NCI-H748 (cell line): ENCODE measurements at regions not wholly inside any gene's neighbourhood (a gene's known extent, or its start where the extent isn't known, plus 50 kb on each side); places are given as distances from the start of the nearest gene placed in this dataset.
"Not testable (repeated sequence)": the region's sequence is repeated elsewhere in the genome, so short reads cannot be mapped to it uniquely, and the experiment has no call there.

Experiments
- DNase-seq: peaks from one replicate; lab custom pipeline; 2025; ENCODE audit not compliant: unreplicated experiment; lab: John Stamatoyannopoulos, UW

DNA sequence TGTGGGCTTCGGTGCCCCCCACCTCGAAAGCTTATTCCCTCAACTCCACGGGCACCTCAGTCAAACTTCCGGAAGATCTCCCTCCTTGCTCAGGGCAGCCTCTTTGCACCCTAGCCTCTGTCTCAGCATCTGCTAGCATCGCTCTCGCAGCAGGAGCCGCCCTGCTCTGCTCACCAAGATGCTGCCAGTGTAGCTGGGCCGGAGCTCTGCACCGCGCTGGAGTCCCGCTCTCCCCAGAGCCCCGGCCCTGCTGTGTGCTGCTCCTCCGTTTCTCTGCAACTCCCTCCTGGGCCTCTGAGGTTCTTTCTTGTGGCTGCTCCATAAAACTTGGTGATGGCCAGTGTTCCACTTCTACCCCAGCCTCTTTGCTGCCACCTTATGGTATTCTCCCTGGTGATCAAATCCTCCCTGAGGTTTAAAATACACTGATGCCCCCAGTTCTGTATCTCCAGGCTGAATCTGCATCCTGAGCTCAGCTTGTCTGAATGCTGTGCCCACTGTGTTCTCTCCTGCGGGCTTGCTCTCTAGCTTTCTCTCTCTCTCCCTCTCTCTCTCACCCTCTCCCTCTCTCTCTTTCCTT is 198.0 kb downstream of the UQCRFS1 start:
- no peak for DNase-seq

DNA sequence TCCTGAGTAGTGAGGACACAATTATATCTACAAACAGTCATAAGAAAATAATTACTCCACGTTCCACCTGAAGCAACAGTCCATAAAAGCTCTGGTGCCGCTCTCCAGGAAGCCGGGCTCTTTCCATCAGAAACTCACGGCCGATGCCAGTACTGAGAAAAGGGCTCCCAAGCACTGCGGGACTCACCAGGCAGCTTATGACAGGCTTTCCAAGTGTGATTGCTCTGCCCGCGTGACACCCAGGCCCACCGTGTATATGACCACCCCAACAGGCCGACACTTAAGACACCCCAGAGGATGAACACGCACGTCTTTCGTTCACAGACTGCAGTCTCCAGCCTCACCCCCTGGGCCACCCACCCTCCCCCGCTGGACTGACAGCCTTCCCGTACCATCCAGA is 199.0 kb downstream of the UQCRFS1 start:
- no peak for DNase-seq

- DNase-seq, result no peak
Observed at GRCh38 chr19:29013325-29013724, 199.6 kb downstream of the UQCRFS1 start.

GRCh38 chr19:29012457-29012856 is 200.5 kb downstream of the UQCRFS1 start:
- DNase-seq, result no peak

DNA sequence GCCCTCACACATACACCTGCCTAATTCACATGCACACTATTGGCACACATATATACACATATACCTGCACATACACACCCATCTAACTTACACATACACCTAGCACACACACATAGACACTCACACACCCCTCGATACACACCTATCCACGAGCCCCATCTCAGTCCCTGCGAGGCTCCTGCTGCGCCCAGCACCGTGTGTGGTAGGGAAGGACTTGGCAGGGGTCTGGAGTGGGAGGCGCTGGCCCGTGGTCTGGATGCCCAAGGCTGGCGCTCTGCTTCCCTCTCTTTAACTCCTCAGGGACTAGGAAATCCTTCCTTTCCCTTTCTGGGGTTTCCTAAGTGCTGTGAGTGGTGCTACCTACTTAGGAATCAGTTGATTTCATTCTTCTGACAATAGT is 202.7 kb downstream of the UQCRFS1 start:
- no peak for DNase-seq

DNA sequence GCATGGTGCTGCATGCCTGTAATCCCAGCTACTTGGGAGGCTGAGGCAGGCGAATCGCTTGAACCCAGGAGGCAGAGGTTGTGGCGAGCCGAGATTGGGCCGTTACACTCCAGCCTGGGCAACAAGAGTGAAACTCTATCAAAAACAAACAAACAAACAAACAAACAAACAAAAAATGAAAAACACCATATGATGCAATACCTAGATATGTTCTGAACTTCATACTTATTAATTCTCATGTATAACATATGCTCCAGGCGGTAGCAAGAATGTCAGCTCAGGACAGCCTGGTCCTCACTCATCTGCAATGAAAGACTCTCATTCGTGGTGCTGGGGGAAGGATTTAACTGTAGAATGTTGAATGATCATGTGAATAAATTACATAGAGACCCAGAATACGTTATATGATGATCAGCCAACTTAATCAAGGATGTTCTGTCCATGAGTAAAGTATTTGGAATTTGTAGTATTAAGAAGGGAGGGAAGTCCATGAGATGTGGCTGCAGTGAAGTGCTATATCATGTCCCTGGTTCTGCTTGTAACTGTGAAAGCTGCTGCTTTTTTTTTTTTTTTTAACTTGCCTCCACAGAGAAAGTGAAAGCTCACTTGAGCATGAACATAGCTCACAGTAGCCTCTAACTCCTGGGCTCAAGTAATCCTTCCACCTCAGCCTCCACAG is 206.8 kb downstream of the UQCRFS1 start:
- DNase-seq, result no peak

DNA sequence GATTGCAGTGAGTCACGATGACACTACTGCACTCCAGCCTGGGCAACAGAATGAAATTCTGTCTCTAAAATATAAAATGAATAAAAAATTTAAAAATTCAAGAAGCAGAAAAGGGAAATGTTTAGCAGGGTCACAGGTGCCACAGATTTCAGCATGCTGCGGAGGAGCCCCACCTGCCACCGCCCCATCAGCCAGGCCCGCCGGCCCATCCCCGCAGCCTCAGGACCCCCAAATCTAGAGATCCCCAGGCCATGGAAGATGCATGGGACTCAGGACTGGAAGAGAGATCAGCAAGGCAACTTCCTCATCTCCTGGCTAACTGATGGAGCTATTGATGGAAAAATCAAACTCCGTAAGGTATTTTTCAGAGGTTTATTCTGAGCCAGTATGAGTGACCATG is 208.2 kb downstream of the UQCRFS1 start:
- DNase-seq, result no peak

DNA sequence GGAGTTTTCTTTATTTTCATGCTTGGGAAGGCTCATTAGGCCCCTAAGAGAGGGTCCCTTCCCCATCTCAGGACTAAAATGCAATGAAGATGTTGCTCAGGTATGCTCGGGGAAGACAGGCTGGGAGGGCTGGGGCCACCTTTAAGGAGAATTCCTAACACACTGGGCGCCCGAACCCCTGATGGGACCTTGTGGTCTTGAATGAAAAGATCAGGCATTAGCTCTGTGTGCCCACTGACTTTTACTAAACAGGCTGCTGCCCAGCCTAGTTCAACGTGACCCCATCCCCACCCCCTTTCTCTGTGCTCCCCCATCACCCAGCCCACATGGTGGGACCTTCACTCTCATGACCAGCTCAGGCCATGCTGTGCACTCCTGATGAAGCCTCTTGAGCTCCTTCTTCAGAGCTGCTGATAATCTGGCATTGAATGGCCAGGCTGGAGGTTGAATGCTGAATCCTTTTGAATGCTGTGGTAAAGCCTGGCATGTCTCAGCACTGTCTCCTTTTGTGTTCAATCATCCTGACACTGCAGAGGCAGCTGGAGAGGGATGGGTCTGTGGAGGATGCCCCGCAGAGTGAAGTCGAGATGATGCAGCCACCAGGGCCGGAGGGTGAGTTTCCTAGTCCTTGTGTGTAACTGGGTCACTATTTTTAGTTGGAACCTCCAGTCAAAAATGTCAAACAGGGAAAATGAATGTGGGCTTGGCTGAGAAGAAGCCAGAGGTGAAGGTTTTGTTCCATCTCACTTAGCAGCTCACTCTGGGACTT is 209.1 kb downstream of the UQCRFS1 start:
- no peak for DNase-seq

DNA sequence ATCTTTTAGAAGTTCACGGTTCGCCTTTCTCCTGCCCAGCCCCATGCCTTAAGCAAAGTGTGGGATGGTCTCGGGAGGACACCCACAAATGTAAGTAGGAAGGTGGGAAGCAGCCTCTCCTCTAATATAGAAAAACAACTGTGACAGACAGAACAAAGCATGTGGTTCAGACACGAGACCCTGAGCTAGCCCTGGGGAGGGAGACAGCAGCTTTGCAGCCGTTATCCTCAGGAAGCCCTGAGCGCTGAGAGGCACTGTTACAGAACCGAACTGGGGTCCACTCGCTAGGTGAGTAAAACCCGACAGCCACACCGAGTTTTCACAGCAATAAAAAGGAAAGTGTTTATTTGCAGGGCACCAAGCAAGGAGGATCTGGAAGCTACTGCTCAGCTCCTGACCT is 210.6 kb downstream of the UQCRFS1 start:
- no peak for DNase-seq

- no peak for DNase-seq
Observed at GRCh38 chr19:29001597-29002245, 211.2 kb downstream of the UQCRFS1 start.

DNA sequence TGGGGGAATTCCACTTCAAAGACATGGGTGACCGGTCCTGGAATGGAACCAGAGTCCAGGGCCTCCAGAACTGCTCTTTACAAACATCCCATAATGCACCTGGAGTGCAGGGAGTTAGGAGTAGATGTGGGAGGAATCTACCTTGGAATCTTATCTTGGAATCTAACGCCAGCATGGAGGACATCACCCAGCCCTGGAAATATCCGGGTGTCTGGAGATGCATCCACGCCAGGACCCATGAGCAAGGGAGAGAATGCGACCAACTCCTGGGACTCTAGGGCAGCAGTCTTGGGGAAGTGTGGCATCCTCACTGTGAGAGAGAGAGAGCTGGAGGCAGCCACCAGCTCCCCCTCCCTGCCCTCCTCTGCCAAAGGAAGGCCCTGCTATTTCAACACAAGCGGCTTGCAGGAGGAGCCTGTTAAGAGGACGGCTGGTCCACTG is 211.8 kb downstream of the UQCRFS1 start:
- no peak for DNase-seq

DNA sequence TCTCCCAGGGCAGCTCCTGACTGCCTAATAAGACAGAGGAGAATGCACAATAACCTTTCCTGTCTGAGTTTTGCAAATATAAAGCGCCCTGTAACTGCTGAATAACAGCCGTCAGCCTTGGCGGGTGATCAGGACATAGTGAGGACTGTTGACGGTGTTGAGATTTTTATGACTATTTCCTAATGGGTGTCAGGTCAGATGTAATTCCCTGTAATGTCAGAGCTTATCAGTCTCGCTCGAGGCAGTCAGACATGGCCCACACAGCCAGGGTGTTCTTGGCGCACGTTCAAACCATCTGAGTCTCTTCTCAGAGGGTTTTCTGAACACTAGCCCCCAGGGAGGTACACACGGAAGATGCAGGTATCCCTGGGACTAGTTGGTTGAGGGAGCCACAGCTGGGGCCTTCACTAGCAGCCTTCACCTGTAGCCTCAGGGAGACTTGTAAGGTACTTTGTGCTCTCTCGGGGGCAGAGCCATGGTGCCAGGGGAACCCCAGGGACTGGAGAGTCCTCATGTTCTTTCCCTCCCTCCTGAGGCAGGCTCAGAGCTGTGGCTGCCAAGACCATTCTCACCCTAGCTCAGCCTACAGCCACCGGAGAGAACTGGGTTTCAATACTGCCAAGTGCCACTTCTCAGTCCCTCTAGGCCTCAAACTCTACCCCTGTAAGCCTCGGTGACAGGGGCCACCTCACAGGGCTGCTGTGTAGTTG is 213.1 kb downstream of the UQCRFS1 start:
- no peak for DNase-seq

- no peak for DNase-seq
Observed at GRCh38 chr19:28998974-28999373, 214.0 kb downstream of the UQCRFS1 start.

DNA sequence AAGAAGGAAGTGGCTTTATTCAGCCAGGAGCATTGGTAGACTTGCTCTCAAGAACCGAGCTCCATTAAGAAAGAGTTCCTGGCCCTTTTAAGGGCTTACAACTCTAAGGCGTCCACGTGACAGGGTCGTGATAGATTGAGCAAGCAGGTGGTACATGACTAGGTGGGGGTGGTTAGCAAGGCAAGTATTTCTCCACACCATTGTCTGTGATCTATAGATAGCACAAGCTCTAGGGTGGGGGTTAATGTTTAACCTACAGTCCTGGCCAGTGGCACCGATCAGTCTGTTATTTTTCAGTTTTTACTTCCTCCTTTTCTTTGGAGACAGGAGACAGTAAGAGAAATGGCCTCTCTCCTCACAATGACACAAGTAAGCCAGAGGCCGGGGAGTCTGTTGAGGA is 215.1 kb downstream of the UQCRFS1 start:
- DNase-seq, result not testable (repeated sequence)

DNA sequence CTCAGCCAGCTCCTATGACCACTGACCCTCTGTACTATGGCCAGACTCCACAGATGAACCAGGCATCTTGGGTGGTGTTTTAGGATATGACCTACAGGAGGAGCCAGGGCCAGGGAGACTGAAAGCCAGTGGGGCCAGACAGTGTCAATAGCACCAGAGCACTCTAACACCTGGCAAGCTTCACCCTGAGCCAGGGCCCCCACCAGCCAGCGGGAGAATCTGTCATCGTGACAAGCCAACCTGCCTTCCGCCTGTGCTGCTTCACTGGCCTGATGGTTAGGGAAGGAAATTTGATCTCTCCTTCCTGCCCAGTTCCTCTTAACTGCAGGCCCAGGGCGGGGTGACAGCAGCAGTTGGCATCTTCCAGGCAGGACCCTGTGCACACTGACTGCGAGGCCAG is 222.4 kb downstream of the UQCRFS1 start:
- DNase-seq, result no peak

DNA sequence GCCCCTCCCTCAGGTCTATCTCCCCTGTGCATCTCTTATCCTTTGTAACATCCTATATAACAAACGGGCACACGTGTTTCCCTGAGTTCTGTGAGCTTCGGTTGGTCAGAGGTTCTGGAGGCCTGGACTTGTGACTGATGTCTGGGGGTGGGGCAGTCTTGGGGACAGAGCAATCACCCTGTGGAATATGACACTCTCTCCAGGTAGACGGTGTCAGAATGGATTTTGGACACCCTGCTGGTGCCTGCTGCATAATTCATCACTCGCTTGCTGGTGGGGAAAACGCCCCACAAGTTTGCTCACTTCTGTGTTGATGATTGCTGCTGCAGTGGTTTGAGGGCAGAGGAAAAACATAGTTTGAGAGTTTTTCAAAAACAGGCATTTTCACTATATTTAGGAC is 223.2 kb downstream of the UQCRFS1 start:
- no peak for DNase-seq

- no peak for DNase-seq
Observed at GRCh38 chr19:28988066-28988465, 224.9 kb downstream of the UQCRFS1 start.

GRCh38 chr19:28987177-28987576 is 225.8 kb downstream of the UQCRFS1 start:
- DNase-seq, result no peak

GRCh38 chr19:28985201-28985600 is 227.8 kb downstream of the UQCRFS1 start:
- DNase-seq, result no peak

DNA sequence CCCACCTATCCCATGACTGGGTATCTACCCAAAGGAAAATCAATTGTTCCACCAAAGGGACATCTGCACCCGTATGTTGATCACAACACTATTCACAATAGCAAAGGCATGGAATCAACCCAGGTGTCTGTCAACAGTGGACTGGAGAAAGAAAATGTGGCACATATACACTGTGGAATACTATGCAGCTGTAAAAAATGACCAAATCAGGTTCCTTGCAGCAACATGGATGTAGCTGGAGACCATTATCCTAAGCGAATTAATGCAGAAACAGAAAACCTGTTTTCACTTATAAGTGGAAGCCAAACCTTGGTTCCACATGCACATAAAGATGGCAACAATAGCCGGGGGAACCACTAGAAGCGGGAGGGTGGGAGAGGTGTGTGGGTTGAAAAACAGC is 228.6 kb downstream of the UQCRFS1 start:
- DNase-seq, result no peak

DNA sequence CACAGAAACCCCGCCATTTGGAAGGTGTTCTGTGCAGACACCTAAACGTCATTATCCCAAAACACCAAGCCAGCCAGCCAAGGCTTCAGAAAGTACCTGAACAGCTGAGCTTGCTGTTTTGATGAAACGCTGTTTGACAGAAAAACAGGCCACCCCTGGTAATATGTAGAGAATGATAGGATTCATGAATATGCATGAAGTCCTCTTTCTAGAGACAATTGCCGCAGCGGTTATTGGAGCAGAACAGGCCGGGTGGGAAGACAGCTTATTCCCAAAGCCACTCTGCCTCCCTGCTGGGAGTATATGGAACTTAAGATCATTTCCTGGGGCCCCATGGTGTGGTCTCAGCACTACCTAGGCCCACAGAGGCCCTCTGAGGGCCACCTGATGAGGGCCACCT is 229.5 kb downstream of the UQCRFS1 start:
- DNase-seq, result no peak
